ENCODE measurements at regions not wholly inside any gene's neighbourhood (a gene's known extent, or its start where the extent isn't known, plus 50 kb on each side); places are given as distances from the start of the nearest gene placed in this dataset.

GRCh38 chr16:85285681-85286065, 173.4 kb upstream of the CIBAR2 start:
- no peak for TF ChIP-seq EZH2phosphoT487 (IDR thresholded peaks at IDR 0.05; ENCODE audit: borderline replicate concordance, low read length)
- TF ChIP-seq CTCF (IDR thresholded peaks at IDR 0.05; ENCODE audit: low read depth, low read length, poor library complexity, severe bottlenecking) = no peak
